ENCODE measurements at regions not wholly inside any gene's neighbourhood (a gene's known extent, or its start where the extent isn't known, plus 50 kb on each side); places are given as distances from the start of the nearest gene placed in this dataset.

GRCh38 chr5:63314551-63314950 is 647.7 kb downstream of the HTR1A start (continued):
- TF ChIP-seq ATF3 (IDR thresholded peaks at IDR 0.05; ENCODE audit: insufficient read depth, low read depth, low read length) (no peak), SP2 (IDR thresholded peaks at IDR 0.05; ENCODE audit: low read length) (no peak), SAP30 (IDR thresholded peaks at IDR 0.05; ENCODE audit: insufficient read depth, insufficient replicate concordance, low read length) (no peak), EGR1 (IDR thresholded peaks at IDR 0.05; ENCODE audit: borderline replicate concordance, low read depth, low read length) (no peak), KDM1A (IDR thresholded peaks at IDR 0.05; ENCODE audit: borderline replicate concordance, low read length) (no peak), JUN (IDR thresholded peaks at IDR 0.05; ENCODE audit: low read depth, low read length) (no peak)

All from H1 (cell line).